H1 (cell line): ENCODE measurements at regions not wholly inside any gene's neighbourhood (a gene's known extent, or its start where the extent isn't known, plus 50 kb on each side); places are given as distances from the start of the nearest gene placed in this dataset.

Experiments
- CTCF ChIA-PET: fragments of 300-600 bp; sonication (Branson Sonifier 250); formaldehyde crosslinking; loops from one replicate; lab custom pipeline; 2021; ENCODE audit not compliant: partially characterized antibody; lab: Charles Lee
- POLR2A ChIA-PET: fragments of 300-600 bp; sonication (Branson Sonifier 250); formaldehyde crosslinking; loops from one replicate; lab custom pipeline; 2021; ENCODE audit warnings: inconsistent platforms; ENCODE audit not compliant: partially characterized antibody; lab: Charles Lee
- DNase-seq, 2 experiments: peaks; one replicate each; pipeline versions ENCODE4 v3.0.0 to v3.0.0-alpha.2; 2010 to 2022; ENCODE audit warnings: low spot score in 2 of 2, low read depth in 1 of 2, mixed read lengths in 1 of 2
- FAIRE-seq: peaks from 2 replicates; lab custom pipeline; 2011; peaks lifted over from hg19 to GRCh38; lab: Jason Lieb, UNC
- H2AFZ ChIP-seq: 2 replicates; pipeline ENCODE4 v1.8.1; 2012; ENCODE audit warnings: low read length, inconsistent platforms
- H2AK5ac ChIP-seq: 2 replicates; pipeline ENCODE4 v1.6.1; 2013; ENCODE audit warnings: low read depth, low read length
- H2BK120ac ChIP-seq: replicated peaks from 2 replicates; pipeline ENCODE3; 2013; ENCODE audit warnings: low read depth, low read length, inconsistent platforms
- H2BK12ac ChIP-seq: 2 replicates; pipeline ENCODE4 v1.6.1; 2013; ENCODE audit warnings: low read depth, low read length
- H2BK15ac ChIP-seq: 2 replicates; pipeline ENCODE4 v1.6.1; 2013; ENCODE audit warnings: low read length
- H2BK20ac ChIP-seq: 2 replicates; pipeline ENCODE4 v1.6.1; 2013; ENCODE audit warnings: low read length
- H2BK5ac ChIP-seq: 2 replicates; pipeline ENCODE4 v1.6.1; 2013; ENCODE audit warnings: low read depth, low read length
- H3K14ac ChIP-seq: 2 replicates; pipeline ENCODE4 v1.6.1; 2013; ENCODE audit warnings: inconsistent platforms; ENCODE audit not compliant: insufficient read length
- H3K18ac ChIP-seq: 2 replicates; pipeline ENCODE4 v1.6.1; 2013; ENCODE audit warnings: low read length; ENCODE audit errors: extremely low read depth
- H3K23ac ChIP-seq: 2 replicates; pipeline ENCODE4 v1.6.1; 2013; ENCODE audit warnings: inconsistent platforms; ENCODE audit not compliant: insufficient read length
- H3K23me2 ChIP-seq: 2 replicates; pipeline ENCODE4 v1.6.1; 2013; ENCODE audit warnings: low read depth, low read length
- H3K27ac ChIP-seq: 2 replicates; pipeline ENCODE4 v1.6.1; 2011; ENCODE audit warnings: low read depth, low read length, inconsistent platforms
- H3K27me3 ChIP-seq, 4 experiments: replicated peaks in 1 of 4; 1 replicate in 1 of 4; 2 replicates in 3 of 4; pipeline versions ENCODE4 v1.6.1 to v1.8.1; 2011 to 2013; ENCODE audit warnings: low read length in 3 of 4, mild to moderate bottlenecking in 3 of 4, inconsistent platforms in 2 of 4, mixed read lengths in 2 of 4, moderate library complexity in 1 of 4; ENCODE audit not compliant: control insufficient read depth in 3 of 4, insufficient read depth in 3 of 4; ENCODE audit errors: extremely low read depth in 1 of 4
- H3K36me3 ChIP-seq, 4 experiments: 2 replicates each; pipeline versions ENCODE4 v1.6.1 to v1.8.1; 2011 to 2013; ENCODE audit warnings: mild to moderate bottlenecking in 4 of 4, low read length in 3 of 4, moderate library complexity in 2 of 4, control low read depth in 1 of 4, inconsistent platforms in 1 of 4; ENCODE audit not compliant: insufficient read depth in 4 of 4, control insufficient read depth in 2 of 4
- H3K4ac ChIP-seq: replicated peaks from 2 replicates; pipeline ENCODE3; 2013; ENCODE audit warnings: low read length, low read depth, mixed read lengths, inconsistent platforms; ENCODE audit not compliant: insufficient read length
- H3K4me1 ChIP-seq, 4 experiments: replicated peaks in 1 of 4; 1 replicate in 1 of 4; 2 replicates in 3 of 4; pipeline versions ENCODE4 v1.6.1 to v1.8.1; 2011 to 2013; ENCODE audit warnings: low read length in 3 of 4, inconsistent platforms in 2 of 4, mixed read lengths in 1 of 4; ENCODE audit not compliant: insufficient read depth in 4 of 4, control insufficient read depth in 3 of 4
- H3K4me2 ChIP-seq, 2 experiments: 2 replicates each; pipeline versions ENCODE4 v1.6.1 to v1.8.1; 2011 to 2013; ENCODE audit warnings: low read depth in 2 of 2, low read length in 2 of 2, control low read depth in 1 of 2, inconsistent platforms in 1 of 2, mild to moderate bottlenecking in 1 of 2; ENCODE audit not compliant: insufficient read depth in 1 of 2
- H3K4me3 ChIP-seq, 4 experiments: fragments of 200-600, 300-600 bp in 1 of 4; sonication (generic), shearing (Covaris generic), sonication (Bioruptor Twin) in 1 of 4; 2 replicates each; pipeline versions ENCODE4 v1.5.1 to v1.8.1; 2011 to 2016; ENCODE audit warnings: low read length in 4 of 4, low read depth in 3 of 4, control low read depth in 2 of 4, inconsistent platforms in 2 of 4, mild to moderate bottlenecking in 2 of 4, mixed read lengths in 1 of 4, moderate library complexity in 1 of 4; ENCODE audit not compliant: insufficient read depth in 2 of 4; ENCODE audit errors: extremely low read depth in 1 of 4
- H3K56ac ChIP-seq: replicated peaks from 2 replicates; pipeline ENCODE3; 2013; ENCODE audit warnings: low read depth, mild to moderate bottlenecking, mixed read lengths, low read length, inconsistent platforms; ENCODE audit not compliant: insufficient read length
- H3K79me1 ChIP-seq: 2 replicates; pipeline ENCODE4 v1.6.1; 2013; ENCODE audit warnings: low read depth, low read length, control low read depth
- H3K79me2 ChIP-seq, 2 experiments: 2 replicates each; pipeline versions ENCODE4 v1.6.1 to v1.8.1; 2012 to 2013; ENCODE audit warnings: low read length in 2 of 2, mild to moderate bottlenecking in 2 of 2, inconsistent platforms in 1 of 2; ENCODE audit not compliant: insufficient read depth in 2 of 2, control insufficient read depth in 1 of 2
- H3K9ac ChIP-seq, 4 experiments: replicated peaks in 1 of 4; 1 replicate in 1 of 4; 2 replicates in 3 of 4; pipeline versions ENCODE4 v1.6.1 to v1.8.1; 2011 to 2013; ENCODE audit warnings: low read depth in 3 of 4, low read length in 3 of 4, control low read depth in 2 of 4, mild to moderate bottlenecking in 2 of 4, moderate library complexity in 2 of 4, inconsistent platforms in 1 of 4; ENCODE audit errors: extremely low read depth in 1 of 4
- H3K9me3 ChIP-seq, 2 experiments: 2 replicates each; pipeline versions ENCODE4 v1.6.1 to v1.8.1; 2012 to 2013; ENCODE audit warnings: mild to moderate bottlenecking in 2 of 2, moderate library complexity in 2 of 2, control low read depth in 1 of 2, inconsistent platforms in 1 of 2, low read depth in 1 of 2, low read length in 1 of 2, mixed read lengths in 1 of 2; ENCODE audit not compliant: insufficient read depth in 2 of 2
- H4K20me1 ChIP-seq, 2 experiments: replicated peaks in 1 of 2; 2 replicates each; pipeline versions ENCODE3 to v1.8.1; 2011 to 2013; ENCODE audit warnings: inconsistent platforms in 2 of 2, low read length in 2 of 2, mild to moderate bottlenecking in 1 of 2; ENCODE audit not compliant: insufficient read depth in 2 of 2, control insufficient read depth in 1 of 2
- H4K5ac ChIP-seq: 2 replicates; pipeline ENCODE4 v1.6.1; 2013; ENCODE audit warnings: low read length, low read depth, mixed read lengths, inconsistent platforms; ENCODE audit not compliant: insufficient read length
- H4K8ac ChIP-seq: 2 replicates; pipeline ENCODE4 v1.8.0; 2013; ENCODE audit warnings: mild to moderate bottlenecking, moderate library complexity, low read length, inconsistent platforms; ENCODE audit not compliant: insufficient read depth; ENCODE audit errors: extremely low read depth
- H4K91ac ChIP-seq: replicated peaks from 2 replicates; pipeline ENCODE3; 2013; ENCODE audit warnings: low read length, mixed read lengths, inconsistent platforms; ENCODE audit not compliant: insufficient read length
- BRCA1 ChIP-seq: IDR thresholded peaks from 2 replicates; pipeline ENCODE4 v1.6.1; 2012; ENCODE audit warnings: low read depth, low read length, improper control_type of control experiment
- CHD1 ChIP-seq: IDR thresholded peaks from 2 replicates; pipeline ENCODE4 v1.6.1; 2012; ENCODE audit warnings: low read depth, low read length, improper control_type of control experiment
- EP300 ChIP-seq, 2 experiments: IDR thresholded peaks; 1 replicate in 1 of 2; 2 replicates in 1 of 2; pipeline ENCODE4 v1.6.1; 2011 to 2012; ENCODE audit warnings: low read depth in 2 of 2, low read length in 2 of 2, mild to moderate bottlenecking in 2 of 2, borderline replicate concordance in 1 of 2, inconsistent platforms in 1 of 2, moderate library complexity in 1 of 2
- JUND ChIP-seq: IDR thresholded peaks from 2 replicates; pipeline ENCODE4 v1.6.1; 2011; ENCODE audit warnings: mild to moderate bottlenecking, improper control_type of control experiment, low read length
- POLR2AphosphoS5 ChIP-seq: IDR thresholded peaks from 2 replicates; pipeline ENCODE4 v1.6.1; 2011; ENCODE audit warnings: low read depth, low read length
- POU5F1 ChIP-seq: IDR thresholded peaks from 2 replicates; pipeline ENCODE4 v1.6.1; 2011; ENCODE audit warnings: low read depth, mild to moderate bottlenecking, low read length, moderate library complexity
- RAD21 ChIP-seq, 2 experiments: IDR thresholded peaks in 1 of 2; conservative IDR thresholded peaks in 1 of 2; 2 replicates each; pipeline ENCODE4 v1.6.1; 2011; ENCODE audit warnings: low read depth in 2 of 2, low read length in 2 of 2, improper control_type of control experiment in 1 of 2, inconsistent platforms in 1 of 2, mild to moderate bottlenecking in 1 of 2, moderate library complexity in 1 of 2
- RXRA ChIP-seq: IDR thresholded peaks from 2 replicates; pipeline ENCODE4 v1.6.1; 2011; ENCODE audit warnings: low read depth, mild to moderate bottlenecking, low read length, moderate library complexity; ENCODE audit not compliant: insufficient read depth
- SIN3A ChIP-seq, 2 experiments: IDR thresholded peaks in 1 of 2; conservative IDR thresholded peaks in 1 of 2; 2 replicates each; pipeline ENCODE4 v1.6.1; 2011 to 2012; ENCODE audit warnings: low read length in 2 of 2, improper control_type of control experiment in 1 of 2, low read depth in 1 of 2, mild to moderate bottlenecking in 1 of 2
- SP1 ChIP-seq: IDR thresholded peaks from 2 replicates; pipeline ENCODE4 v1.6.1; 2011; ENCODE audit warnings: low read depth, low read length
- TCF12 ChIP-seq: IDR thresholded peaks from 2 replicates; pipeline ENCODE4 v1.6.1; 2011; ENCODE audit warnings: low read depth, mild to moderate bottlenecking, low read length
- WGBS, 2 experiments: shearing (Covaris generic) in 1 of 2; methylation state at CpG; one replicate each; pipeline versions ENCODE4 v1.1.6 to v1.1.7; 2013 to 2015; ENCODE audit warnings: low lambda C conversion rate in 2 of 2, mixed read lengths in 2 of 2, inconsistent platforms in 1 of 2, low coverage in 1 of 2, missing lambda C conversion rate in 1 of 2; ENCODE audit not compliant: insufficient replicate concordance in 2 of 2, insufficient coverage in 1 of 2, insufficient read length in 1 of 2; ENCODE audit errors: extremely low coverage in 1 of 2, missing lambda C conversion rate in 1 of 2; 5-methylcytosine and 5-hydroxymethylcytosine counted together
- TF ChIP-seq, protein P1 (sequence below): IDR thresholded peaks from 2 replicates; pipeline ENCODE4 v1.6.1; 2012; ENCODE audit warnings: inconsistent platforms

DNA sequence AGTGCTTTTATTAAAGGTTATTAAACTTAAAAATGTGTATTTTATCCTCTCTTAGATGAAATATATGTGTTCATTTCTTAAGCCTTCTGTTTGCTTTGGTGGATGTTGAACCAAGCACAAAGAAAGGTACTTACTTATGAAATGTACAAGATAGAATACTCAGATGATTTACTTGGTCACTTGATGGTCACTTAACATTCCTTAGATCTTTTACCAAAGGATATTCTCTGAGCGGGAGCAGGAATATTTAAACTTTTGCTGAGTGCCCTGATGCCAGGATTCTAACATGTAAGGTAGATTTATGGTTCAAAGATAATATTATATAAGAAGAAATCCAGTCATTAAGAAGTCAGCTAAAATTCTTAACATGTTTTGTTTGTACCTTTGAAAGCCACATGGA lies 193.5 kb upstream of the ZEB2 start:
- POLR2A ChIA-PET = no interaction called here
- no peak overlapping the region for H2BK5ac ChIP-seq
- TF ChIP-seq, protein P1, sequence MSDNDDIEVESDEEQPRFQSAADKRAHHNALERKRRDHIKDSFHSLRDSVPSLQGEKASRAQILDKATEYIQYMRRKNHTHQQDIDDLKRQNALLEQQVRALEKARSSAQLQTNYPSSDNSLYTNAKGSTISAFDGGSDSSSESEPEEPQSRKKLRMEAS = no peak
- no peak for TF ChIP-seq SP1
- TF ChIP-seq POU5F1 = no peak
- no peak for TF ChIP-seq JUND
- no peak for TF ChIP-seq EP300 (IDR thresholded peaks at IDR 0.05; ENCODE audit: borderline replicate concordance in 1 of 2, low read depth in 2 of 2, low read length in 2 of 2)
- no peak for TF ChIP-seq POLR2AphosphoS5
- TF ChIP-seq RXRA = no peak
- no peak for TF ChIP-seq RAD21 (IDR thresholded peaks at IDR 0.05 in 1 of 2, conservative IDR thresholded peaks at IDR 0.05 in 1 of 2; ENCODE audit: low read depth in 2 of 2, low read length in 2 of 2)
- no peak for TF ChIP-seq CHD1
- no peak for TF ChIP-seq SIN3A (conservative IDR thresholded peaks at IDR 0.05 in 1 of 2, IDR thresholded peaks at IDR 0.05 in 1 of 2; ENCODE audit: low read depth in 1 of 2, low read length in 2 of 2)
- no peak for TF ChIP-seq TCF12
- no peak for TF ChIP-seq BRCA1
- TF ChIP-seq, all 59 proteins: peak for 0
- Histone ChIP-seq H3K4me3 (no peak overlapping the region), H3K79me2 (no peaks in the 10 kb centered on the region), H2BK12ac (no peak overlapping the region), H3K27me3 (no peaks in the 10 kb centered on the region), H3K18ac (no peak overlapping the region), H3K36me3 (no peaks in the 10 kb centered on the region; a peak in 1 of 8 replicates), H3K4me2 (no peak overlapping the region), H2AK5ac (no peak overlapping the region), H4K20me1 (no peaks in the 10 kb centered on the region), H2BK15ac (no peak overlapping the region), H3K4ac (no peak overlapping the region), H4K8ac (no peak overlapping the region), H3K27ac (no peak overlapping the region), H3K23me2 (no peaks in the 10 kb centered on the region), H2AFZ (no peak overlapping the region), H2BK120ac (no peak overlapping the region), H4K5ac (no peak overlapping the region), H2BK20ac (no peak overlapping the region), H3K9ac (no peak overlapping the region), H3K4me1 (peaks cover 0 to 14% (median 8%) of the 10 kb centered on the region in 4 experiments; a peak in 4 of 7 replicates), H3K56ac (no peak overlapping the region), H3K79me1 (no peaks in the 10 kb centered on the region), H3K23ac (no peak overlapping the region), H3K14ac (no peak overlapping the region), H3K9me3 (peaks cover 0 to 6% of the 10 kb centered on the region in 2 experiments; a peak in 1 of 4 replicates), H4K91ac (no peak overlapping the region)
- CTCF ChIA-PET = no interaction called here
- 81% methylated on average over 1 of the region's 1 CpG; no CpG with 5 or more reads in 1 of the 2 experiments for WGBS, 2 experiments
- FAIRE-seq (no peak), DNase-seq (no peak)
